Gastrocnemius medialis (tissue), 4 donors: ENCODE measurements at regions not wholly inside any gene's neighbourhood (a gene's known extent, or its start where the extent isn't known, plus 50 kb on each side); places are given as distances from the start of the nearest gene placed in this dataset.
A peak's percentile ranks its signal among the peaks of the same experiment; 100 is the strongest.

ENCODE experiments used
- ATAC-seq, 2 donors: fragments of 150-250 bp; one replicate each; pipeline ENCODE4 v1.9.1; 2016
- DNase-seq, 2 donors: peaks; one replicate each; pipeline ENCODE4 v3.0.0-alpha.2; 2019
- H3K27ac ChIP-seq, 4 donors: fragments of 200-600 bp; sonication (generic); 1 replicate in 1 of 4; 2 replicates in 3 of 4; pipeline ENCODE4 v1.5.1; 2016 to 2018; ENCODE audit warnings: mild to moderate bottlenecking in 2 of 4, moderate library complexity in 1 of 4
- H3K27me3 ChIP-seq, 3 donors: fragments of 200-600 bp; sonication (generic) in 2 of 3; 1 replicate in 1 of 3; 2 replicates in 2 of 3; pipeline versions ENCODE4 v1.5.1 to v1.6.0; 2016 to 2019; ENCODE audit warnings: mild to moderate bottlenecking in 1 of 3, moderate library complexity in 1 of 3
- H3K36me3 ChIP-seq, 2 donors: fragments of 200-600 bp; sonication (generic) in 1 of 2; one replicate each; pipeline ENCODE4 v1.5.1; 2017 to 2018
- H3K4me1 ChIP-seq, 2 donors: fragments of 200-600 bp; sonication (generic) in 1 of 2; one replicate each; pipeline ENCODE4 v1.5.1; 2016 to 2017; ENCODE audit warnings: mild to moderate bottlenecking in 2 of 2
- H3K4me3 ChIP-seq, 4 donors: fragments of 200-600 bp; sonication (generic) in 3 of 4; 1 replicate in 1 of 4; 2 replicates in 3 of 4; pipeline ENCODE4 v1.5.1; 2016 to 2019; ENCODE audit warnings: mild to moderate bottlenecking in 2 of 4
- H3K9me3 ChIP-seq, 3 donors: fragments of 200-600 bp; sonication (generic) in 2 of 3; 1 replicate in 1 of 3; 2 replicates in 2 of 3; pipeline ENCODE4 v1.5.1; 2016 to 2019
- CTCF ChIP-seq, 5 experiments: fragments of 450-650 bp in 3 of 5; fragments of 200-600 bp in 2 of 5; sonication (generic) in 2 of 5; IDR thresholded peaks in 4 of 5; conservative IDR thresholded peaks in 1 of 5; 1 replicate in 4 of 5; 2 replicates in 1 of 5; pipeline ENCODE4 v1.5.1; 2016 to 2019; ENCODE audit warnings: antibody characterized with exemption in 5 of 5, mild to moderate bottlenecking in 3 of 5, moderate library complexity in 3 of 5
- POLR2A ChIP-seq, 2 donors: fragments of 450-650 bp; IDR thresholded peaks; one replicate each; pipeline ENCODE4 v1.6.1; 2017; ENCODE audit warnings: antibody characterized with exemption in 2 of 2, mild to moderate bottlenecking in 2 of 2, moderate library complexity in 2 of 2
- in situ Hi-C, 4 donors: fragments of 200-750 bp; cut with MboI; loops; one replicate each; pipeline versions ENCODE4 v1.15.0 to v1.8.0; 2017; ENCODE audit warnings: low sequenced_read_pairs in 4 of 4
- intact Hi-C: fragments of 100-400 bp; cut with DNase I; formaldehyde crosslinking; loops from one replicate; pipeline ENCODE4 v1.15.1; 2023; ENCODE audit warnings: low total_unique reads

GRCh38 chr3:64932666-64933342 lies 245.0 kb upstream of the ADAMTS9 start:
- Histone ChIP-seq H3K4me1 (peaks cover 0 to 4% of the 10 kb centered on the region in 2 donors), H3K36me3 (no peaks in the 10 kb centered on the region), H3K27me3 (no peaks in the 10 kb centered on the region), H3K27ac (no peak overlapping the region), H3K9me3 (no peaks in the 10 kb centered on the region), H3K4me3 (no peak overlapping the region)
- no peak for DNase-seq
- in situ Hi-C loops (no loop called here), intact Hi-C loops (no loop called here)
- TF ChIP-seq POLR2A (IDR thresholded peaks at IDR 0.05) (no peak), CTCF (IDR thresholded peaks at IDR 0.05 in 4 of 5, conservative IDR thresholded peaks at IDR 0.05 in 1 of 5) (no peak)
- no peak for ATAC-seq

GRCh38 chr3:64932016-64932518 lies 244.3 kb upstream of the ADAMTS9 start:
- peaks cover 0 to 4% of the 10 kb centered on the region in 2 donors for H3K4me1 ChIP-seq
- no peak for DNase-seq
- intact Hi-C loops (no loop called here), in situ Hi-C loops (no loop called here)
- H3K4me3 ChIP-seq, result no peak overlapping the region
- H3K27ac ChIP-seq, result no peak overlapping the region
- ATAC-seq, result no peak
- no peaks in the 10 kb centered on the region for H3K27me3 ChIP-seq
- H3K9me3 ChIP-seq, result no peaks in the 10 kb centered on the region
- no peaks in the 10 kb centered on the region for H3K36me3 ChIP-seq
- TF ChIP-seq POLR2A (IDR thresholded peaks at IDR 0.05), result no peak
- TF ChIP-seq CTCF (IDR thresholded peaks at IDR 0.05 in 4 of 5, conservative IDR thresholded peaks at IDR 0.05 in 1 of 5), result no peak

GRCh38 chr3:64930891-64931290 lies 243.1 kb upstream of the ADAMTS9 start:
- Histone ChIP-seq H3K36me3 (no peaks in the 10 kb centered on the region), H3K4me1 (peaks cover 0 to 4% of the 10 kb centered on the region in 2 donors), H3K27me3 (no peaks in the 10 kb centered on the region), H3K9me3 (no peaks in the 10 kb centered on the region), H3K4me3 (no peak overlapping the region), H3K27ac (no peak overlapping the region)
- DNase-seq (no peak), ATAC-seq (no peak)
- TF ChIP-seq CTCF (IDR thresholded peaks at IDR 0.05 in 4 of 5, conservative IDR thresholded peaks at IDR 0.05 in 1 of 5) (no peak), POLR2A (IDR thresholded peaks at IDR 0.05) (no peak)
- in situ Hi-C loops (no loop called here), intact Hi-C loops (no loop called here)

- peak; percentile 48 to 66 for ATAC-seq
- peak overlapping the region in 2 of 4 donors; percentile 8 to 30 for H3K27ac ChIP-seq
These were observed 240.9 kb upstream of the ADAMTS9 start for GRCh38 chr3:64928683-64929082.

More at GRCh38 chr3:64928683-64929082, 240.9 kb upstream of the ADAMTS9 start:
- in situ Hi-C loops (no loop called here), intact Hi-C loops (no loop called here)
- no peak overlapping the region for H3K4me3 ChIP-seq
- H3K27me3 ChIP-seq, result no peaks in the 10 kb centered on the region
- H3K4me1 ChIP-seq, result peaks cover 0 to 4% of the 10 kb centered on the region in 2 donors
- no peaks in the 10 kb centered on the region for H3K9me3 ChIP-seq
- H3K36me3 ChIP-seq, result no peaks in the 10 kb centered on the region
- no peak for DNase-seq
- TF ChIP-seq CTCF (IDR thresholded peaks at IDR 0.05 in 4 of 5, conservative IDR thresholded peaks at IDR 0.05 in 1 of 5) (no peak), POLR2A (IDR thresholded peaks at IDR 0.05) (no peak)
